Right lobe of liver (tissue), 4 donors: ENCODE measurements at regions not wholly inside any gene's neighbourhood (a gene's known extent, or its start where the extent isn't known, plus 50 kb on each side); places are given as distances from the start of the nearest gene placed in this dataset.

Source experiments
- CTCF ChIP-seq, 4 donors: fragments of 200-600 bp in 3 of 4; fragments of 450-650 bp in 1 of 4; IDR thresholded peaks; one replicate each; pipeline versions ENCODE4 v1.5.1 to v1.8.0; 2016 to 2022; ENCODE audit warnings: antibody characterized with exemption in 4 of 4, mild to moderate bottlenecking in 2 of 4
- POLR2A ChIP-seq: fragments of 450-650 bp; IDR thresholded peaks from one replicate; pipeline ENCODE4 v1.6.1; 2017; ENCODE audit warnings: antibody characterized with exemption, mild to moderate bottlenecking
- donor health status: DM: no; HTN: no; CAD: no.
- donor health status: DM: no; HTN: no; CAD: no.
- donor health status: DM: no; HTN: yes; CAD: no.

GRCh38 chr5:3139499-3139931 lies 388.0 kb upstream of the IRX2 start:
- TF ChIP-seq CTCF (IDR thresholded peaks at IDR 0.05) = no peak
- no peak for TF ChIP-seq POLR2A
